ENCODE measurements at regions not wholly inside any gene's neighbourhood (a gene's known extent, or its start where the extent isn't known, plus 50 kb on each side); places are given as distances from the start of the nearest gene placed in this dataset.

DNA sequence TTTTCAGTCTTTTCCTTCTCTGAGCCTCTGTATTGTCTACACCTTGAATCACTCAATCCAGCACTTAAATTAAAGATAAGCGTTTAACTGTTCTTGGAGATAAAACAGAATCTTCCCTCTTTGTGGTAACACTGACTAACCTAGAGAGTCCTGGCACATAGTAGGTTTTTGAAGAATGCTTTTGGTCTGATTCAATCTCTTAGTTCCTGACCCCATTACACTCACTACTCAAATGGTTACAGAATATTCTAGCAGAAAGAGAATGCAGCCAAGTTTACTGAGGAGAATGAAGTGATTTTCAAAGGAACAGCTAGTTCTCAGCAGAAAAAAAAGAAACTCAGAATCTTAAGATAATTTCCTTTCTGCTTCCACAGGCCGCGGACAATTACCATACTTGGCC, 309.2 kb upstream of the PRMT6 start:
- intact Hi-C loops (cut with DNase I; ENCODE audit: low total_unique reads), result no loop called here
- H3K36me3 ChIP-seq (ENCODE audit: low read depth, missing control alignments), result no peaks in the 10 kb centered on the region
- WGBS, 2 donors, result 6 to 11% methylated on average over 3 of the region's 3 CpGs
- no peak for TF ChIP-seq POLR2A (IDR thresholded peaks at IDR 0.05)
- TF ChIP-seq, protein P1, sequence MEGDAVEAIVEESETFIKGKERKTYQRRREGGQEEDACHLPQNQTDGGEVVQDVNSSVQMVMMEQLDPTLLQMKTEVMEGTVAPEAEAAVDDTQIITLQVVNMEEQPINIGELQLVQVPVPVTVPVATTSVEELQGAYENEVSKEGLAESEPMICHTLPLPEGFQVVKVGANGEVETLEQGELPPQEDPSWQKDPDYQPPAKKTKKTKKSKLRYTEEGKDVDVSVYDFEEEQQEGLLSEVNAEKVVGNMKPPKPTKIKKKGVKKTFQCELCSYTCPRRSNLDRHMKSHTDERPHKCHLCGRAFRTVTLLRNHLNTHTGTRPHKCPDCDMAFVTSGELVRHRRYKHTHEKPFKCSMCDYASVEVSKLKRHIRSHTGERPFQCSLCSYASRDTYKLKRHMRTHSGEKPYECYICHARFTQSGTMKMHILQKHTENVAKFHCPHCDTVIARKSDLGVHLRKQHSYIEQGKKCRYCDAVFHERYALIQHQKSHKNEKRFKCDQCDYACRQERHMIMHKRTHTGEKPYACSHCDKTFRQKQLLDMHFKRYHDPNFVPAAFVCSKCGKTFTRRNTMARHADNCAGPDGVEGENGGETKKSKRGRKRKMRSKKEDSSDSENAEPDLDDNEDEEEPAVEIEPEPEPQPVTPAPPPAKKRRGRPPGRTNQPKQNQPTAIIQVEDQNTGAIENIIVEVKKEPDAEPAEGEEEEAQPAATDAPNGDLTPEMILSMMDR (IDR thresholded peaks at IDR 0.05), result no peak
- no peaks in the 10 kb centered on the region for H3K27me3 ChIP-seq
- H3K9me3 ChIP-seq, result no peaks in the 10 kb centered on the region
- DNase-seq, result no peak
- peak overlapping the region in 1 of 2 donors; percentile 61 for H3K27ac ChIP-seq
- peaks cover 7% of the 10 kb centered on the region for H3K4me1 ChIP-seq
- peak overlapping the region; percentile 4 to 34 for H3K4me3 ChIP-seq

DNA sequence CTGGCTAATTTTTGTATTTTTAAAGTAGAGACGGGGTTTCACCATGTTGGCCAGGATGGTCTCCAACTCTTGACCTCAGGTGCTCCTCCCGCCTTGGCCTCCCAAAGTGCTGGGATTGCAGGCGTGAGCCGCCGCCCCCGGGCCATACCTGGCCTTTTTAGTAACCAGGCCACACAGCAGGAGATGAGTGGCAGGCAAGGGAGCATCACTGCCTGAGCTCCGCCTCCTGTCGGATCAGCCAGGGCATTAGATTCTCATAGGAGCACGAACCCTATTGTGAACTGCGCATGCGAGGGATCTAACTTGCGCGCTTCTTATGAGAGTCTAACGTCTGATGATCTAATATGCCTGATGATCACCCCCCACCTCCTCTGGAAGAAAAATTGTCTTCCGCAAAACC, 308.7 kb upstream of the PRMT6 start:
- TF ChIP-seq, protein P1 (IDR thresholded peaks at IDR 0.05), result no peak
- TF ChIP-seq POLR2A (IDR thresholded peaks at IDR 0.05), result no peak
- intact Hi-C loops (cut with DNase I; ENCODE audit: low total_unique reads), result no loop called here
- Histone ChIP-seq H3K36me3 (ENCODE audit: low read depth, missing control alignments) (no peaks in the 10 kb centered on the region), H3K4me1 (peaks cover 7% of the 10 kb centered on the region), H3K4me3 (peak overlapping the region; percentile 4 to 34), H3K27me3 (no peaks in the 10 kb centered on the region), H3K27ac (peak overlapping the region in 1 of 2 donors; percentile 61), H3K9me3 (no peaks in the 10 kb centered on the region)
- peak; percentile 67 for DNase-seq
- 59 to 62% methylated on average over 13 to 15 of the region's 15 CpGs for WGBS, 2 donors

DNA sequence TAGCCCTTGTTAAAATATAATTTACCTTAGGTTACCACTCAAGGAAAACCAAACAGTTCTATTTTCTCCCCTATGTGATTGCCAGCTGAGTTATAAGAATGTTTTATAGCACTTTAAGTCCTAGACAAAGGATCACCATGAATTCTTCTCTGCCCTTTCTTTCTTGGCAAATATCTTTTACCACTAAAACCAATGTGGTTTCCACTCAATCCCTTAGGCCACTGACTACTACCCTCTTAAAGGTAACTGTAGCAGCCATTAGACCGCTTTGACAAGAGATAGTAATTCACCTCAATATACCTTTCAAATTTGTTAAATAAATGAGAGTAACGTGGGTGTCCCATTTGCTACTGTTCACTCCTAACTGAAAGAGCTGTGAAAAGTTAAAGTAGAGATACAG, 307.9 kb upstream of the PRMT6 start:
- no peaks in the 10 kb centered on the region for H3K9me3 ChIP-seq
- 83 to 87% methylated on average over 2 of the region's 2 CpGs for WGBS, 2 donors
- peaks cover 7% of the 10 kb centered on the region for H3K4me1 ChIP-seq
- H3K4me3 ChIP-seq, result no peak overlapping the region
- no peak overlapping the region for H3K27ac ChIP-seq
- H3K36me3 ChIP-seq (ENCODE audit: low read depth, missing control alignments), result no peaks in the 10 kb centered on the region
- intact Hi-C loops (cut with DNase I; ENCODE audit: low total_unique reads), result no loop called here
- DNase-seq, result no peak
- TF ChIP-seq, protein P1 (IDR thresholded peaks at IDR 0.05), result no peak
- no peak for TF ChIP-seq POLR2A (IDR thresholded peaks at IDR 0.05)
- no peaks in the 10 kb centered on the region for H3K27me3 ChIP-seq

DNA sequence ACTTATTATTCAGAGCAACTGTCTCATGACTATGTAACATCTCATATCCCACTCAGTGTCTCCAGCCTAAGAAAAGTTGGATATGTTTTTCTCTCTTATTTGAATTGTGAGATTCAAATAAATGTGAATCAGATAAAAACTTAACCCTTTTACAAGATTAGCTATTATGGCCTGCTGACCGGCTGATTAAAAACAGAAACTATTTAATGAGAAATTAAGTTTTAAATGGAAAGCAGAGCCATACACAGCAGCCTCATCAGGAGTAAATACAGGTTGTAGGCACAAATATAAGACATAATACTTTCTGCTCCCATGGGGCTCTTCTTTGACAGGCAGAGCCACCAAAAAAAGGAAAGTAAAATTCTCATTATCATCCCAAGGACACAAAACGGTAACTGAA, 307.0 kb upstream of the PRMT6 start:
- DNase-seq, result no peak
- no peak for TF ChIP-seq POLR2A (IDR thresholded peaks at IDR 0.05)
- TF ChIP-seq, protein P1 (IDR thresholded peaks at IDR 0.05), result no peak
- Histone ChIP-seq H3K27me3 (no peaks in the 10 kb centered on the region), H3K36me3 (ENCODE audit: low read depth, missing control alignments) (no peaks in the 10 kb centered on the region), H3K9me3 (no peaks in the 10 kb centered on the region), H3K4me1 (peaks cover 7% of the 10 kb centered on the region), H3K4me3 (no peak overlapping the region), H3K27ac (no peak overlapping the region)
- 36 to 57% methylated on average over 2 of the region's 2 CpGs for whole genome bisulfite sequencing, 2 donors
- intact Hi-C loops (cut with DNase I; ENCODE audit: low total_unique reads), result no loop called here

DNA sequence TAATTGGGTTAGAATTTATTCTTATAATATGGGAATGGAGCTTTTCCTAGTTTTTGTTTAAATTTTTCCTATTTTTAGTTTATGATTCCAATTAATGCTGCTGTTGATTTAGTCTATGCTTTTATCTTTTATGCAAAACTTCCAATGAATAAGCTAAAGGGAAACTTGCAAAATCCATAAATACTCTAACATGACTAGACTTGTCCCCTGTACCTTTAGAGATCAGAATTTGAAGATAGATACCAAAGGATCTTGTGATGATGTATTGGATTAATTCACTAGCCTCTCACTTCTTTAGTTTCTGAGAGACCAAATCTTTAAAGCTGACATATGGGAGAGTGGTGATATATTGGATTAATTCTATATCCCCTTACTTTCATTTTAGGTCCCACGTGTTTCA, 306.6 kb upstream of the PRMT6 start:
- Histone ChIP-seq H3K27me3 (no peaks in the 10 kb centered on the region), H3K27ac (no peak overlapping the region), H3K4me3 (no peak overlapping the region), H3K4me1 (peaks cover 7% of the 10 kb centered on the region), H3K9me3 (no peaks in the 10 kb centered on the region), H3K36me3 (ENCODE audit: low read depth, missing control alignments) (no peaks in the 10 kb centered on the region)
- TF ChIP-seq POLR2A (IDR thresholded peaks at IDR 0.05), result no peak
- TF ChIP-seq, protein P1 (IDR thresholded peaks at IDR 0.05), result no peak
- intact Hi-C loops (cut with DNase I; ENCODE audit: low total_unique reads), result no loop called here
- DNase-seq, result no peak
- whole genome bisulfite sequencing, 2 donors, result 94 to 95% methylated on average over 1 of the region's 1 CpG

Data from testis (tissue), 2 donors.